Umbilical cord (tissue), 1 donor: ENCODE measurements at regions not wholly inside any gene's neighbourhood (a gene's known extent, or its start where the extent isn't known, plus 50 kb on each side); places are given as distances from the start of the nearest gene placed in this dataset.

Experiments used
- DNase-seq: peaks from one replicate; pipeline ENCODE4 v3.0.0-alpha.2; 2015; ENCODE audit warnings: low spot score

- no peak for DNase-seq
Observed at GRCh38 chr15:35320158-35320780, 225.7 kb downstream of the DPH6 start.

- peak; percentile 10 for DNase-seq
Observed at GRCh38 chr15:35319354-35319753, 226.6 kb downstream of the DPH6 start.

- DNase-seq: no peak
Observed at GRCh38 chr15:35317217-35317616, 228.7 kb downstream of the DPH6 start.

GRCh38 chr15:35312344-35312743, 227.2 kb upstream of the NANOGP8 start:
- DNase-seq: peak; percentile 54

GRCh38 chr15:35311615-35312014, 226.5 kb upstream of the NANOGP8 start:
- DNase-seq: peak; percentile 40

- DNase-seq: no peak
Observed at GRCh38 chr15:35309886-35310285, 224.8 kb upstream of the NANOGP8 start.

- peak; percentile 94 for DNase-seq
Observed at GRCh38 chr15:35308802-35309201, 223.7 kb upstream of the NANOGP8 start.

- no peak for DNase-seq
Observed at GRCh38 chr15:35307676-35308075, 222.6 kb upstream of the NANOGP8 start.

- DNase-seq: no peak
Observed at GRCh38 chr15:35307026-35307425, 221.9 kb upstream of the NANOGP8 start.

GRCh38 chr15:35306361-35306981, 221.4 kb upstream of the NANOGP8 start:
- peak; percentile 76 for DNase-seq

- DNase-seq: peak; percentile 89
Observed at GRCh38 chr15:35305946-35306345, 220.9 kb upstream of the NANOGP8 start.

- no peak for DNase-seq
Observed at GRCh38 chr15:35305031-35305550, 220.0 kb upstream of the NANOGP8 start.

GRCh38 chr15:35304389-35304788, 219.3 kb upstream of the NANOGP8 start:
- peak; percentile 42 for DNase-seq

- no peak for DNase-seq
Observed at GRCh38 chr15:35302334-35302733, 217.2 kb upstream of the NANOGP8 start.

- no peak for DNase-seq
Observed at GRCh38 chr15:35301088-35301487, 216.0 kb upstream of the NANOGP8 start.

- no peak for DNase-seq
Observed at GRCh38 chr15:35299059-35299735, 214.1 kb upstream of the NANOGP8 start.

- no peak for DNase-seq
Observed at GRCh38 chr15:35298509-35298908, 213.4 kb upstream of the NANOGP8 start.

- DNase-seq: no peak
Observed at GRCh38 chr15:35293353-35294130, 208.4 kb upstream of the NANOGP8 start.

GRCh38 chr15:35290301-35290721, 205.2 kb upstream of the NANOGP8 start:
- DNase-seq: peak; percentile 52

- DNase-seq: peak; percentile 71
Observed at GRCh38 chr15:35289024-35289617, 204.0 kb upstream of the NANOGP8 start.

GRCh38 chr15:35288580-35288979, 203.5 kb upstream of the NANOGP8 start:
- no peak for DNase-seq

- no peak for DNase-seq
Observed at GRCh38 chr15:35286721-35287120, 201.6 kb upstream of the NANOGP8 start.
